ENCODE measurements at regions not wholly inside any gene's neighbourhood (a gene's known extent, or its start where the extent isn't known, plus 50 kb on each side); places are given as distances from the start of the nearest gene placed in this dataset.
"Not testable (repeated sequence)": the region's sequence is repeated elsewhere in the genome, so short reads cannot be mapped to it uniquely, and the experiment has no call there.

GRCh38 chrX:101799387-101799786 lies 132.4 kb downstream of the ZMAT1 start:
- H3K9me3 ChIP-seq (ENCODE audit: control insufficient read depth, insufficient read depth, low read length): no peaks in the 10 kb centered on the region
- H3K4me1 ChIP-seq (ENCODE audit: control insufficient read depth, low read length): no peaks in the 10 kb centered on the region
- H3K4me3 ChIP-seq (ENCODE audit: low read length): no peak overlapping the region
- H4K20me1 ChIP-seq (ENCODE audit: control insufficient read depth, insufficient read depth, low read depth, low read length): no peaks in the 10 kb centered on the region
- H3K27ac ChIP-seq (ENCODE audit: low read depth, low read length): no peak overlapping the region
- no peaks in the 10 kb centered on the region for H3K36me3 ChIP-seq (ENCODE audit: control insufficient read depth, low read length)
- TF ChIP-seq EZH2phosphoT487 (IDR thresholded peaks at IDR 0.05; ENCODE audit: borderline replicate concordance, low read length) (no peak), CTCF (IDR thresholded peaks at IDR 0.05; ENCODE audit: low read depth, low read length, poor library complexity, severe bottlenecking) (peak; percentile 34)
- H3K4me2 ChIP-seq (ENCODE audit: low read length): no peak overlapping the region
- no peaks in the 10 kb centered on the region for H3K27me3 ChIP-seq (ENCODE audit: control insufficient read depth, low read length)
- no peaks in the 10 kb centered on the region for H3F3A ChIP-seq (ENCODE audit: control insufficient read depth, insufficient read depth)
- no peaks in the 10 kb centered on the region for H3K9me2 ChIP-seq (replicated peaks; ENCODE audit: control insufficient read depth, low read length)
- no peaks in the 10 kb centered on the region for H3K79me2 ChIP-seq (ENCODE audit: control insufficient read depth, low read length)

GRCh38 chrX:101787934-101788333 lies 128.3 kb upstream of the ARMCX2 start:
- Histone ChIP-seq H3K9me2 (replicated peaks; ENCODE audit: control insufficient read depth, low read length) (no peaks in the 10 kb centered on the region), H3K27me3 (ENCODE audit: control insufficient read depth, low read length) (no peaks in the 10 kb centered on the region), H3K27ac (ENCODE audit: low read depth, low read length) (no peak overlapping the region), H3K36me3 (ENCODE audit: control insufficient read depth, low read length) (no peaks in the 10 kb centered on the region), H3K9me3 (ENCODE audit: control insufficient read depth, insufficient read depth, low read length) (no peaks in the 10 kb centered on the region), H4K20me1 (ENCODE audit: control insufficient read depth, insufficient read depth, low read depth, low read length) (no peaks in the 10 kb centered on the region), H3K4me3 (ENCODE audit: low read length) (no peak overlapping the region), H3K79me2 (ENCODE audit: control insufficient read depth, low read length) (no peaks in the 10 kb centered on the region), H3F3A (ENCODE audit: control insufficient read depth, insufficient read depth) (no peaks in the 10 kb centered on the region), H3K4me1 (ENCODE audit: control insufficient read depth, low read length) (no peaks in the 10 kb centered on the region), H3K4me2 (ENCODE audit: low read length) (no peak overlapping the region)
- TF ChIP-seq EZH2phosphoT487 (IDR thresholded peaks at IDR 0.05; ENCODE audit: borderline replicate concordance, low read length): no peak
- TF ChIP-seq CTCF (IDR thresholded peaks at IDR 0.05; ENCODE audit: low read depth, low read length, poor library complexity, severe bottlenecking): no peak

GRCh38 chrX:101785142-101785541 lies 125.5 kb upstream of the ARMCX2 start:
- TF ChIP-seq EZH2phosphoT487 (IDR thresholded peaks at IDR 0.05; ENCODE audit: borderline replicate concordance, low read length) (no peak), CTCF (IDR thresholded peaks at IDR 0.05; ENCODE audit: low read depth, low read length, poor library complexity, severe bottlenecking) (no peak)
- H3K9me3 ChIP-seq (ENCODE audit: control insufficient read depth, insufficient read depth, low read length): no peaks in the 10 kb centered on the region

GRCh38 chrX:101780421-101780820 lies 120.8 kb upstream of the ARMCX2 start:
- not testable (repeated sequence) for H3F3A ChIP-seq (ENCODE audit: control insufficient read depth, insufficient read depth); H3K27ac ChIP-seq (ENCODE audit: low read depth, low read length); H3K36me3 ChIP-seq (ENCODE audit: control insufficient read depth, low read length); H3K4me2 ChIP-seq (ENCODE audit: low read length); H3K4me3 ChIP-seq (ENCODE audit: low read length); H3K4me1 ChIP-seq (ENCODE audit: control insufficient read depth, low read length); H3K9me2 ChIP-seq (replicated peaks; ENCODE audit: control insufficient read depth, low read length); H3K79me2 ChIP-seq (ENCODE audit: control insufficient read depth, low read length); H3K27me3 ChIP-seq (ENCODE audit: control insufficient read depth, low read length); H4K20me1 ChIP-seq (ENCODE audit: control insufficient read depth, insufficient read depth, low read depth, low read length); H3K9me3 ChIP-seq (ENCODE audit: control insufficient read depth, insufficient read depth, low read length)

More at GRCh38 chrX:101785142-101785541, 125.5 kb upstream of the ARMCX2 start:
- no peaks in the 10 kb centered on the region for H3K36me3 ChIP-seq (ENCODE audit: control insufficient read depth, low read length)
- H3F3A ChIP-seq (ENCODE audit: control insufficient read depth, insufficient read depth): no peaks in the 10 kb centered on the region
- no peak overlapping the region for H3K27ac ChIP-seq (ENCODE audit: low read depth, low read length)
- H3K9me2 ChIP-seq (replicated peaks; ENCODE audit: control insufficient read depth, low read length): no peaks in the 10 kb centered on the region
- H4K20me1 ChIP-seq (ENCODE audit: control insufficient read depth, insufficient read depth, low read depth, low read length): no peaks in the 10 kb centered on the region
- no peak overlapping the region for H3K4me2 ChIP-seq (ENCODE audit: low read length)
- H3K79me2 ChIP-seq (ENCODE audit: control insufficient read depth, low read length): no peaks in the 10 kb centered on the region
- H3K4me3 ChIP-seq (ENCODE audit: low read length): no peak overlapping the region
- no peaks in the 10 kb centered on the region for H3K4me1 ChIP-seq (ENCODE audit: control insufficient read depth, low read length)
- H3K27me3 ChIP-seq (ENCODE audit: control insufficient read depth, low read length): no peaks in the 10 kb centered on the region
